ENCODE measurements at regions not wholly inside any gene's neighbourhood (a gene's known extent, or its start where the extent isn't known, plus 50 kb on each side); places are given as distances from the start of the nearest gene placed in this dataset.

GRCh38 chr16:55263271-55264250 is 60.4 kb upstream of the IRX6 start:
- no peak overlapping the region for H3K4me3 ChIP-seq (ENCODE audit: low read depth, low read length)
- no peak for DNase-seq (ENCODE audit: low read depth)
- TF ChIP-seq CTCF (IDR thresholded peaks at IDR 0.05; ENCODE audit: low read depth, low read length, missing control alignments), result no peak

GRCh38 chr16:55264949-55265348 is 59.1 kb upstream of the IRX6 start:
- no peak for TF ChIP-seq CTCF (IDR thresholded peaks at IDR 0.05; ENCODE audit: low read depth, low read length, missing control alignments)
- DNase-seq (ENCODE audit: low read depth), result no peak
- no peak overlapping the region for H3K4me3 ChIP-seq (ENCODE audit: low read depth, low read length)

- DNase-seq (ENCODE audit: low read depth), result no peak
- H3K4me3 ChIP-seq (ENCODE audit: low read depth, low read length), result no peak overlapping the region
- TF ChIP-seq CTCF (IDR thresholded peaks at IDR 0.05; ENCODE audit: low read depth, low read length, missing control alignments), result no peak
Measured at GRCh38 chr16:55265926-55266325, 58.1 kb upstream of the IRX6 start.

- no peak for DNase-seq (ENCODE audit: low read depth)
- TF ChIP-seq CTCF (IDR thresholded peaks at IDR 0.05; ENCODE audit: low read depth, low read length, missing control alignments), result no peak
- H3K4me3 ChIP-seq (ENCODE audit: low read depth, low read length), result no peak overlapping the region
Measured at GRCh38 chr16:55271945-55272513, 52.0 kb upstream of the IRX6 start.

- DNase-seq (ENCODE audit: low read depth), result no peak
- no peak overlapping the region for H3K4me3 ChIP-seq (ENCODE audit: low read depth, low read length)
- no peak for TF ChIP-seq CTCF (IDR thresholded peaks at IDR 0.05; ENCODE audit: low read depth, low read length, missing control alignments)
Measured at GRCh38 chr16:55272744-55273143, 51.3 kb upstream of the IRX6 start.

GRCh38 chr16:55273356-55273755 is 50.6 kb upstream of the IRX6 start:
- no peak for DNase-seq (ENCODE audit: low read depth)
- TF ChIP-seq CTCF (IDR thresholded peaks at IDR 0.05; ENCODE audit: low read depth, low read length, missing control alignments), result no peak
- H3K4me3 ChIP-seq (ENCODE audit: low read depth, low read length), result no peak overlapping the region

All from GM12864 (cell line).